Loucy (cell line): ENCODE measurements at regions not wholly inside any gene's neighbourhood (a gene's known extent, or its start where the extent isn't known, plus 50 kb on each side); places are given as distances from the start of the nearest gene placed in this dataset.

ENCODE experiments used
- H2AFZ ChIP-seq: fragments of 200-600 bp; sonication (generic); 2 replicates; pipeline ENCODE4 v1.6.0; 2016; ENCODE audit warnings: antibody characterized with exemption, mild to moderate bottlenecking, low read length, moderate library complexity
- H3F3A ChIP-seq: fragments of 200-600 bp; 2 replicates; pipeline ENCODE4 v1.6.0; 2016; ENCODE audit warnings: antibody characterized with exemption, low read depth, mild to moderate bottlenecking
- H3K27me3 ChIP-seq: fragments of 200-600 bp; sonication (generic); 2 replicates; pipeline ENCODE4 v1.6.1; 2014; ENCODE audit warnings: low read length, mild to moderate bottlenecking; ENCODE audit not compliant: insufficient read depth, poor library complexity, severe bottlenecking
- H3K36me3 ChIP-seq: fragments of 200-600 bp; sonication (generic); 2 replicates; pipeline ENCODE4 v1.6.1; 2016; ENCODE audit warnings: low read length; ENCODE audit not compliant: insufficient read depth
- H3K4me1 ChIP-seq: fragments of 200-600 bp; sonication (generic); 2 replicates; pipeline ENCODE4 v1.5.1; 2014; ENCODE audit warnings: low read length, mild to moderate bottlenecking; ENCODE audit not compliant: insufficient read depth, poor library complexity, severe bottlenecking
- H3K4me2 ChIP-seq: fragments of 200-600 bp; sonication (generic); 2 replicates; pipeline ENCODE4 v1.6.0; 2014; ENCODE audit warnings: antibody characterized with exemption, low read length, low read depth, mild to moderate bottlenecking; ENCODE audit not compliant: poor library complexity, severe bottlenecking
- H3K4me3 ChIP-seq: fragments of 200-600 bp; sonication (generic); 2 replicates; pipeline ENCODE4 v1.5.1; 2014; ENCODE audit warnings: low read length, mild to moderate bottlenecking, mixed read lengths; ENCODE audit not compliant: poor library complexity, severe bottlenecking
- H3K79me2 ChIP-seq: fragments of 200-600 bp; sonication (generic); 2 replicates; pipeline ENCODE4 v1.6.1; 2014; ENCODE audit warnings: low read length; ENCODE audit not compliant: insufficient read depth
- H3K9ac ChIP-seq: fragments of 200-600 bp; sonication (generic); 2 replicates; pipeline ENCODE4 v1.6.0; 2014; ENCODE audit warnings: mild to moderate bottlenecking, low read depth, low read length, moderate library complexity; ENCODE audit not compliant: poor library complexity, severe bottlenecking
- H3K9me2 ChIP-seq: fragments of 200-600 bp; sonication (generic); replicated peaks from 2 replicates; pipeline ENCODE4 v1.6.1; 2016; ENCODE audit warnings: low read depth, low read length, mixed read lengths
- H3K9me3 ChIP-seq: fragments of 200-600 bp; sonication (generic); 2 replicates; pipeline ENCODE4 v1.6.1; 2014; ENCODE audit warnings: mild to moderate bottlenecking, antibody characterized with exemption, low read length, low read depth; ENCODE audit not compliant: insufficient read depth
- H4K20me1 ChIP-seq: fragments of 200-600 bp; sonication (generic); 2 replicates; pipeline ENCODE4 v1.6.0; 2014; ENCODE audit warnings: antibody characterized with exemption, low read length, mild to moderate bottlenecking; ENCODE audit not compliant: insufficient read depth, poor library complexity, severe bottlenecking
- EZH2phosphoT487 ChIP-seq: fragments of 200-600 bp; IDR thresholded peaks from 2 replicates; pipeline ENCODE4 v1.6.1; 2018; ENCODE audit warnings: antibody characterized with exemption, mild to moderate bottlenecking, moderate library complexity, borderline replicate concordance
- TF ChIP-seq, protein P1 (sequence below): fragments of 200-600 bp; sonication (generic); conservative IDR thresholded peaks from 2 replicates; pipeline ENCODE4 v1.5.1; 2014; ENCODE audit warnings: mild to moderate bottlenecking, antibody characterized with exemption, low read length

- H2AFZ ChIP-seq = no peak overlapping the region
- no peaks in the 10 kb centered on the region for H3K9me3 ChIP-seq
- no peaks in the 10 kb centered on the region for H3K27me3 ChIP-seq
- no peaks in the 10 kb centered on the region for H3K4me1 ChIP-seq
- H3K79me2 ChIP-seq = no peaks in the 10 kb centered on the region
- no peak overlapping the region for H3K9ac ChIP-seq
- no peak for TF ChIP-seq EZH2phosphoT487
- no peaks in the 10 kb centered on the region for H3K9me2 ChIP-seq
- H3K4me3 ChIP-seq = no peak overlapping the region
- H3K36me3 ChIP-seq = no peaks in the 10 kb centered on the region
- H4K20me1 ChIP-seq = no peaks in the 10 kb centered on the region
- H3F3A ChIP-seq = no peaks in the 10 kb centered on the region
- H3K4me2 ChIP-seq = no peak overlapping the region
Measured at GRCh38 chr11:26229981-26230380, 101.9 kb upstream of the ANO3 start.

GRCh38 chr11:26231252-26231661 is 100.7 kb upstream of the ANO3 start:
- Histone ChIP-seq H3F3A (no peaks in the 10 kb centered on the region), H3K9ac (no peak overlapping the region), H3K9me3 (no peaks in the 10 kb centered on the region), H2AFZ (no peak overlapping the region), H3K4me2 (no peak overlapping the region), H3K9me2 (no peaks in the 10 kb centered on the region), H3K36me3 (no peaks in the 10 kb centered on the region), H3K4me1 (no peaks in the 10 kb centered on the region), H3K79me2 (no peaks in the 10 kb centered on the region), H3K4me3 (no peak overlapping the region), H3K27me3 (no peaks in the 10 kb centered on the region), H4K20me1 (no peaks in the 10 kb centered on the region)
- TF ChIP-seq, protein P1, sequence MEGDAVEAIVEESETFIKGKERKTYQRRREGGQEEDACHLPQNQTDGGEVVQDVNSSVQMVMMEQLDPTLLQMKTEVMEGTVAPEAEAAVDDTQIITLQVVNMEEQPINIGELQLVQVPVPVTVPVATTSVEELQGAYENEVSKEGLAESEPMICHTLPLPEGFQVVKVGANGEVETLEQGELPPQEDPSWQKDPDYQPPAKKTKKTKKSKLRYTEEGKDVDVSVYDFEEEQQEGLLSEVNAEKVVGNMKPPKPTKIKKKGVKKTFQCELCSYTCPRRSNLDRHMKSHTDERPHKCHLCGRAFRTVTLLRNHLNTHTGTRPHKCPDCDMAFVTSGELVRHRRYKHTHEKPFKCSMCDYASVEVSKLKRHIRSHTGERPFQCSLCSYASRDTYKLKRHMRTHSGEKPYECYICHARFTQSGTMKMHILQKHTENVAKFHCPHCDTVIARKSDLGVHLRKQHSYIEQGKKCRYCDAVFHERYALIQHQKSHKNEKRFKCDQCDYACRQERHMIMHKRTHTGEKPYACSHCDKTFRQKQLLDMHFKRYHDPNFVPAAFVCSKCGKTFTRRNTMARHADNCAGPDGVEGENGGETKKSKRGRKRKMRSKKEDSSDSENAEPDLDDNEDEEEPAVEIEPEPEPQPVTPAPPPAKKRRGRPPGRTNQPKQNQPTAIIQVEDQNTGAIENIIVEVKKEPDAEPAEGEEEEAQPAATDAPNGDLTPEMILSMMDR = no peak
- TF ChIP-seq EZH2phosphoT487 = no peak

DNA sequence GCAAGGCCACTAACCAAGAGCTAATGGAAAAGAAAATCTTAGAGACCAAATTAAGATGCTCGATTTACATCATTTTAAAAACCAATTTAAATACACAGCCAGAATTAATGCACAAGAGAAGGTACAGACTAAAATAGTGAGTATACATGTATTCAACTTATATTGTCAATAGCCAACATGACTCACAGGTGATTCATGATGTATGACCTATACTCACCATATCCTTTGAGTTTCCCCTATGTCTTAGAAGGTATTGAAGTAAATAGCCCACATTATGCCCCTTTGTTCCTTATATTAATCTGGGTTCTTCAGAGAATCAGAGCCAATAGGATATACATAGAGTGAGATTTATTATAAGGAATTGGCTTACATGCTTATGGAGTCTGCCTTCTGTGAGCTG is 97.5 kb upstream of the ANO3 start:
- TF ChIP-seq, protein P1 = no peak
- no peak for TF ChIP-seq EZH2phosphoT487
- no peaks in the 10 kb centered on the region for H3K36me3 ChIP-seq
- H3K4me3 ChIP-seq = no peak overlapping the region
- H3K4me1 ChIP-seq = no peaks in the 10 kb centered on the region
- H4K20me1 ChIP-seq = no peaks in the 10 kb centered on the region
- H3K27me3 ChIP-seq = no peaks in the 10 kb centered on the region
- H2AFZ ChIP-seq = no peak overlapping the region
- H3K79me2 ChIP-seq = no peaks in the 10 kb centered on the region
- H3K9ac ChIP-seq = no peak overlapping the region
- H3K9me2 ChIP-seq = no peaks in the 10 kb centered on the region
- no peaks in the 10 kb centered on the region for H3F3A ChIP-seq
- H3K9me3 ChIP-seq = no peaks in the 10 kb centered on the region
- H3K4me2 ChIP-seq = no peak overlapping the region

- H3K9me2 ChIP-seq = no peaks in the 10 kb centered on the region
- no peak overlapping the region for H3K9ac ChIP-seq
- no peaks in the 10 kb centered on the region for H3F3A ChIP-seq
- H3K4me3 ChIP-seq = no peak overlapping the region
- no peaks in the 10 kb centered on the region for H4K20me1 ChIP-seq
- no peak overlapping the region for H3K4me2 ChIP-seq
- no peaks in the 10 kb centered on the region for H3K36me3 ChIP-seq
- H3K79me2 ChIP-seq = no peaks in the 10 kb centered on the region
- H3K4me1 ChIP-seq = no peaks in the 10 kb centered on the region
- H2AFZ ChIP-seq = no peak overlapping the region
- H3K27me3 ChIP-seq = no peaks in the 10 kb centered on the region
- no peaks in the 10 kb centered on the region for H3K9me3 ChIP-seq
- TF ChIP-seq, protein P1 = no peak
- no peak for TF ChIP-seq EZH2phosphoT487
Measured at GRCh38 chr11:26243426-26243825, 88.5 kb upstream of the ANO3 start.
